Smooth muscle cell (in vitro differentiated cells): ENCODE measurements at regions not wholly inside any gene's neighbourhood (a gene's known extent, or its start where the extent isn't known, plus 50 kb on each side); places are given as distances from the start of the nearest gene placed in this dataset.

Experiments used
- DNase-seq: peaks from one replicate; lab custom pipeline; 2025; ENCODE audit not compliant: unreplicated experiment; lab: John Stamatoyannopoulos, UW
- H2AFZ ChIP-seq: fragments of 200-600 bp; sonication (generic); 2 replicates; pipeline ENCODE4 v1.6.0; 2016; ENCODE audit warnings: antibody characterized with exemption, low read depth, mild to moderate bottlenecking
- H3F3A ChIP-seq: fragments of 200-600 bp; sonication (generic); 2 replicates; pipeline ENCODE4 v1.6.0; 2017; ENCODE audit warnings: antibody characterized with exemption, low read depth
- H3K27ac ChIP-seq: fragments of 200-600 bp; sonication (generic); 2 replicates; pipeline ENCODE4 v1.5.1; 2016; ENCODE audit warnings: low read depth, mild to moderate bottlenecking
- H3K27me3 ChIP-seq: fragments of 200-600 bp; sonication (generic); 2 replicates; pipeline ENCODE4 v1.6.1; 2016; ENCODE audit warnings: low read depth, mild to moderate bottlenecking
- H3K36me3 ChIP-seq: fragments of 200-600 bp; sonication (generic); 2 replicates; pipeline ENCODE4 v1.5.1; 2016; ENCODE audit warnings: low read depth
- H3K4me1 ChIP-seq: fragments of 200-600 bp; sonication (generic); 2 replicates; pipeline ENCODE4 v1.5.1; 2016; ENCODE audit warnings: low read depth
- H3K4me2 ChIP-seq: fragments of 200-600 bp; sonication (generic); 2 replicates; pipeline ENCODE4 v1.6.0; 2016; ENCODE audit warnings: mild to moderate bottlenecking
- H3K4me3 ChIP-seq: fragments of 200-600 bp; sonication (generic); 2 replicates; pipeline ENCODE4 v1.5.1; 2016; ENCODE audit warnings: mild to moderate bottlenecking
- H3K79me2 ChIP-seq: fragments of 200-600 bp; sonication (generic); 2 replicates; pipeline ENCODE4 v1.6.0; 2016; ENCODE audit warnings: low read depth, mild to moderate bottlenecking
- H3K9ac ChIP-seq: fragments of 200-600 bp; sonication (generic); 2 replicates; pipeline ENCODE4 v1.6.0; 2016; ENCODE audit warnings: low read depth
- H3K9me3 ChIP-seq: fragments of 200-600 bp; sonication (generic); replicated peaks from 2 replicates; pipeline ENCODE4 v1.5.1; 2016; ENCODE audit warnings: low read depth
- H4K20me1 ChIP-seq: fragments of 200-600 bp; sonication (generic); 2 replicates; pipeline ENCODE4 v1.6.0; 2016; ENCODE audit warnings: low read depth
- WGBS: methylation state at CpG from one replicate; pipeline ENCODE4 v1.1.7; 2016; ENCODE audit warnings: low lambda C conversion rate; 5-methylcytosine and 5-hydroxymethylcytosine counted together
- TF ChIP-seq, protein P1 (sequence below): fragments of 200-600 bp; sonication (generic); IDR thresholded peaks from 2 replicates; pipeline ENCODE4 v1.5.1; 2017; ENCODE audit warnings: borderline replicate concordance, mild to moderate bottlenecking, antibody characterized with exemption; ENCODE audit not compliant: insufficient read depth, poor library complexity, severe bottlenecking

DNA sequence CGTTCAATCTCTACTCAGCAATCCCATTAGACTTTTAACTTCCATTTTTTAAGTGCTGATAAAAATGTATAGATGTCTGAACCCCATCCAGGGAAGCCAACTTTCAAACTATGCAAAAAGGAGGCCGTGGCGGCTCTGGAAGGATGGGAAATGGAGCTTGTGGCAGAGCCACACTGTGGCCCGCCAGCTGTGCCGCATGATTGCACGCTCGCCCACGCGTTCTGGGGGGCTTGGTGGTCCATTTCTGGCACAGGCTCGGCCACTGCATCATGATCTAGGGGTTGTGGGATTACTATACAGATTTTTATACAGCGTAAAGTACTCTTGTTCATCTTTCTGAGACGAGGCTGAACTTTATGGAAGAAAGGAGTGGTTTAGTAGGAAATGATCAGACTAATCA lies 57.6 kb downstream of the FOXL1 start:
- no peaks in the 10 kb centered on the region for H3K79me2 ChIP-seq
- H3F3A ChIP-seq, result peaks cover 8% of the 10 kb centered on the region
- no peaks in the 10 kb centered on the region for H3K27me3 ChIP-seq
- no peaks in the 10 kb centered on the region for H4K20me1 ChIP-seq
- 88% methylated on average over 12 of the region's 12 CpGs for WGBS
- H3K27ac ChIP-seq, result peak overlapping the region; percentile 50
- no peak overlapping the region for H3K9ac ChIP-seq
- peaks cover 12% of the 10 kb centered on the region for H3K4me1 ChIP-seq
- DNase-seq, result no peak
- H3K9me3 ChIP-seq, result no peaks in the 10 kb centered on the region
- no peak overlapping the region for H2AFZ ChIP-seq
- TF ChIP-seq, protein P1, sequence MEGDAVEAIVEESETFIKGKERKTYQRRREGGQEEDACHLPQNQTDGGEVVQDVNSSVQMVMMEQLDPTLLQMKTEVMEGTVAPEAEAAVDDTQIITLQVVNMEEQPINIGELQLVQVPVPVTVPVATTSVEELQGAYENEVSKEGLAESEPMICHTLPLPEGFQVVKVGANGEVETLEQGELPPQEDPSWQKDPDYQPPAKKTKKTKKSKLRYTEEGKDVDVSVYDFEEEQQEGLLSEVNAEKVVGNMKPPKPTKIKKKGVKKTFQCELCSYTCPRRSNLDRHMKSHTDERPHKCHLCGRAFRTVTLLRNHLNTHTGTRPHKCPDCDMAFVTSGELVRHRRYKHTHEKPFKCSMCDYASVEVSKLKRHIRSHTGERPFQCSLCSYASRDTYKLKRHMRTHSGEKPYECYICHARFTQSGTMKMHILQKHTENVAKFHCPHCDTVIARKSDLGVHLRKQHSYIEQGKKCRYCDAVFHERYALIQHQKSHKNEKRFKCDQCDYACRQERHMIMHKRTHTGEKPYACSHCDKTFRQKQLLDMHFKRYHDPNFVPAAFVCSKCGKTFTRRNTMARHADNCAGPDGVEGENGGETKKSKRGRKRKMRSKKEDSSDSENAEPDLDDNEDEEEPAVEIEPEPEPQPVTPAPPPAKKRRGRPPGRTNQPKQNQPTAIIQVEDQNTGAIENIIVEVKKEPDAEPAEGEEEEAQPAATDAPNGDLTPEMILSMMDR, result no peak
- no peak overlapping the region for H3K4me2 ChIP-seq
- H3K36me3 ChIP-seq, result no peaks in the 10 kb centered on the region
- no peak overlapping the region for H3K4me3 ChIP-seq

DNA sequence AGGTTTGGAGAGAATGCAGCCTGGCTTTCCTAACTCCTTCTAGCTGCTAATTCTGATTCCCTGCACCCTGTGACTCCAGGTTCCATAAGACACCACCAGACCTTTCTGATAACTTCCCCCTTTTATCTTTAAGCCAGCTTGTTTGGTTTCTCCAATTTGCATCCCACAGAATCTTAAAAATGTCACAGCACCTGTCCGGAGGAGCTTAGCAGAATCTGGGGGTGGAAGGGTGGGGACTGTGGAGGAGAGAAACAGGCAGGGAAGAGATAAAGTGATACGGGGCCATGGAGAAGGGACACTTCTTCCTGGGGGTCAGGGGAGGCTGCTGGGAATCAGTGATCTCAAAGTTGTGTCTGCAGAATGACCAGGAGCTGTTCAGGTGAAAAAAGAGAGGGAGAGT lies 59.4 kb downstream of the FOXL1 start:
- Histone ChIP-seq H3K9ac (no peak overlapping the region), H3K36me3 (no peaks in the 10 kb centered on the region), H3K27me3 (no peaks in the 10 kb centered on the region), H3K4me3 (no peak overlapping the region), H3K79me2 (no peaks in the 10 kb centered on the region), H2AFZ (no peak overlapping the region), H3K4me2 (no peak overlapping the region), H3K4me1 (peaks cover 12% of the 10 kb centered on the region), H3K27ac (no peak overlapping the region), H4K20me1 (no peaks in the 10 kb centered on the region), H3F3A (peaks cover 8% of the 10 kb centered on the region), H3K9me3 (no peaks in the 10 kb centered on the region)
- WGBS, result 55% methylated on average over 2 of the region's 2 CpGs
- TF ChIP-seq, protein P1, result no peak
- no peak for DNase-seq

DNA sequence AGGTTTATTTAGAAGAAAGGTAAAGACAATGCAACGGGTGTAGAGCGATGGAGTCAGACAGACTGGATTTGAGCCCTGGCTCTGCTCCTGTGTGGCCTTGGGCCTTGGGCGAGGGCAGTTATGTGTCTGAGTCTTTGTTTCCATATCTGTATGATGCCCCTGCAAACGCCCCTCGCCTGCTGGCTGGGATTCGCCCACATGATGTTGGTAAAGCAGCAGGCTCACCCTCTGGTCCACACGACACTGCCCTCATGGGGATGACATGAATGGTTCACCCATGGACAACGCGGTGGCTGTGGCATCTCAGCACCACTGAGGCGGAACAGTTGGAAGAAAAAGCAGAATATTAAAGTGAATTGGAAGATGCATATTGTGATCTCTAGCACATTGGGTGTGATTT lies 60.3 kb downstream of the FOXL1 start:
- H2AFZ ChIP-seq, result no peak overlapping the region
- H3K36me3 ChIP-seq, result no peaks in the 10 kb centered on the region
- H3K9me3 ChIP-seq, result no peaks in the 10 kb centered on the region
- TF ChIP-seq, protein P1, result no peak
- no peak overlapping the region for H3K9ac ChIP-seq
- H3K27ac ChIP-seq, result no peak overlapping the region
- H3F3A ChIP-seq, result peaks cover 8% of the 10 kb centered on the region
- H4K20me1 ChIP-seq, result no peaks in the 10 kb centered on the region
- WGBS, result 92% methylated on average over 10 of the region's 10 CpGs
- no peak overlapping the region for H3K4me3 ChIP-seq
- no peaks in the 10 kb centered on the region for H3K27me3 ChIP-seq
- no peak overlapping the region for H3K4me2 ChIP-seq
- H3K4me1 ChIP-seq, result peaks cover 12% of the 10 kb centered on the region
- no peak for DNase-seq
- no peaks in the 10 kb centered on the region for H3K79me2 ChIP-seq

DNA sequence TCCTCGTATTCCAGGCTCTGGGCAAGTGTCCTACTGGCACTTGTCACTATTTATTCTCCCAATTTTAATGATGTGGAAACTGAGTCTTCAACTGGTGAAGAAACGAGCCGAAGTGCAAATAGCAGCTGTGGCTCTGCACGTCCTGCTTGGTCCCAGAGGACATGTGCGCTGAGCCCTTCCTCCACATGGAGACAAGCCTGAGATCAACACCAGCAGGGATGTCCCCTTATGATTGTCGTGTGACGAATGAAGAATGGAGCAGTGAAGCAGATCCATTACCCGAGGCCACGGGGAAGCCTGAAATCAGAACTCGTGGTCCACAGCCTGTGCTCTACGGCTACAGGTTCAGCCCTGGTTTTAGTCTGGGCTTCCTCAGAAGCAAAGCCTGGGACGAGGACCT lies 61.0 kb downstream of the FOXL1 start:
- no peak overlapping the region for H3K4me2 ChIP-seq
- peaks cover 12% of the 10 kb centered on the region for H3K4me1 ChIP-seq
- H4K20me1 ChIP-seq, result no peaks in the 10 kb centered on the region
- H3K9ac ChIP-seq, result no peak overlapping the region
- H3F3A ChIP-seq, result peaks cover 8% of the 10 kb centered on the region
- no peaks in the 10 kb centered on the region for H3K27me3 ChIP-seq
- DNase-seq, result no peak
- TF ChIP-seq, protein P1, result no peak
- no peaks in the 10 kb centered on the region for H3K36me3 ChIP-seq
- no peak overlapping the region for H3K4me3 ChIP-seq
- H3K9me3 ChIP-seq, result no peaks in the 10 kb centered on the region
- H2AFZ ChIP-seq, result no peak overlapping the region
- H3K79me2 ChIP-seq, result no peaks in the 10 kb centered on the region
- WGBS, result 97% methylated on average over 12 of the region's 12 CpGs
- no peak overlapping the region for H3K27ac ChIP-seq
